ENCODE measurements at regions not wholly inside any gene's neighbourhood (a gene's known extent, or its start where the extent isn't known, plus 50 kb on each side); places are given as distances from the start of the nearest gene placed in this dataset.

GRCh38 chr3:148343416-148343815 is 354.3 kb upstream of the AGTR1 start:
- POLR2A ChIA-PET: no interaction called here

GRCh38 chr3:148344521-148344920 is 353.2 kb upstream of the AGTR1 start:
- no peak overlapping the region for H3K27ac ChIP-seq (ENCODE audit: low read depth in 1 of 2, low read length in 2 of 2)
- no peaks in the 10 kb centered on the region for H3K36me3 Mint-ChIP-seq (ENCODE audit: low read depth)
- H3K27me3 ChIP-seq (ENCODE audit: control insufficient read depth in 1 of 2, insufficient read depth in 2 of 2, low read length in 2 of 2): no peaks in the 10 kb centered on the region
- TF ChIP-seq CTCF (IDR thresholded peaks at IDR 0.05): no peak
- no peak for DNase-seq
- H3K4me1 ChIP-seq (ENCODE audit: insufficient read depth, low read length): no peaks in the 10 kb centered on the region
- H3K27me3 Mint-ChIP-seq: no peaks in the 10 kb centered on the region
- ATAC-seq (ENCODE audit: poor library complexity): no peak
- H3K4me3 Mint-ChIP-seq: no peak overlapping the region
- peaks cover 0 to 3% of the 10 kb centered on the region in 2 experiments for H3K9me3 ChIP-seq (ENCODE audit: control insufficient read depth in 1 of 2, insufficient read depth in 1 of 2, low read length in 2 of 2)
- POLR2A ChIA-PET: interaction anchor here (0.6 kb wide), 1 partner anchor 594 kb away, joined by 3 read pairs; no protein-coding TSS in a partner anchor
- CTCF ChIA-PET: no interaction called here
- no peak overlapping the region for H3K27ac Mint-ChIP-seq
- H3K36me3 ChIP-seq (ENCODE audit: insufficient read depth, low read length): no peaks in the 10 kb centered on the region
- H3K4me3 ChIP-seq (ENCODE audit: low read length): no peak overlapping the region
- H3K9me3 Mint-ChIP-seq: no peaks in the 10 kb centered on the region
- intact Hi-C loops (cut with DNase I, micrococcal nuclease): no loop called here
- H3K4me1 Mint-ChIP-seq (ENCODE audit: low read depth): no peaks in the 10 kb centered on the region

More at GRCh38 chr3:148343416-148343815, 354.3 kb upstream of the AGTR1 start:
- Histone ChIP-seq H3K4me3 (ENCODE audit: low read length) (no peak overlapping the region), H3K4me1 (ENCODE audit: insufficient read depth, low read length) (no peaks in the 10 kb centered on the region), H3K36me3 (ENCODE audit: insufficient read depth, low read length) (no peaks in the 10 kb centered on the region), H3K9me3 (ENCODE audit: control insufficient read depth in 1 of 2, insufficient read depth in 1 of 2, low read length in 2 of 2) (peaks cover 0 to 3% of the 10 kb centered on the region in 2 experiments), H3K27ac (ENCODE audit: low read depth in 1 of 2, low read length in 2 of 2) (no peak overlapping the region), H3K27me3 (ENCODE audit: control insufficient read depth in 1 of 2, insufficient read depth in 2 of 2, low read length in 2 of 2) (no peaks in the 10 kb centered on the region)
- TF ChIP-seq CTCF (IDR thresholded peaks at IDR 0.05): no peak
- Mint-ChIP-seq H3K27me3 (no peaks in the 10 kb centered on the region), H3K9me3 (peaks cover under 1% of the 10 kb centered on the region), H3K36me3 (ENCODE audit: low read depth) (no peaks in the 10 kb centered on the region), H3K27ac (no peak overlapping the region), H3K4me3 (no peak overlapping the region), H3K4me1 (ENCODE audit: low read depth) (no peaks in the 10 kb centered on the region)
- intact Hi-C loops (cut with DNase I, micrococcal nuclease): no loop called here
- ATAC-seq (ENCODE audit: poor library complexity) (no peak), DNase-seq (no peak)
- CTCF ChIA-PET: no interaction called here

- no peaks in the 10 kb centered on the region for H3K9me3 ChIP-seq (ENCODE audit: control insufficient read depth in 1 of 2, insufficient read depth in 1 of 2, low read length in 2 of 2)
- no peaks in the 10 kb centered on the region for H3K27me3 ChIP-seq (ENCODE audit: control insufficient read depth in 1 of 2, insufficient read depth in 2 of 2, low read length in 2 of 2)
- H3K4me3 Mint-ChIP-seq: no peak overlapping the region
- no peak overlapping the region for H3K27ac Mint-ChIP-seq
- no peak for DNase-seq
- H3K4me3 ChIP-seq (ENCODE audit: low read length): no peak overlapping the region
- no peak for ATAC-seq (ENCODE audit: poor library complexity)
- no peaks in the 10 kb centered on the region for H3K36me3 ChIP-seq (ENCODE audit: insufficient read depth, low read length)
- no peaks in the 10 kb centered on the region for H3K36me3 Mint-ChIP-seq (ENCODE audit: low read depth)
- no peaks in the 10 kb centered on the region for H3K27me3 Mint-ChIP-seq
- no peak overlapping the region for H3K27ac ChIP-seq (ENCODE audit: low read depth in 1 of 2, low read length in 2 of 2)
- H3K4me1 ChIP-seq (ENCODE audit: insufficient read depth, low read length): no peaks in the 10 kb centered on the region
- ChIA-PET CTCF (no interaction called here), POLR2A (no interaction called here)
- H3K4me1 Mint-ChIP-seq (ENCODE audit: low read depth): no peaks in the 10 kb centered on the region
- H3K9me3 Mint-ChIP-seq: peaks cover 9% of the 10 kb centered on the region
- intact Hi-C loops (cut with DNase I, micrococcal nuclease): no loop called here
- no peak for TF ChIP-seq CTCF (IDR thresholded peaks at IDR 0.05)
These were observed 337.7 kb upstream of the AGTR1 start for GRCh38 chr3:148360051-148360450.

Measured in CD4-positive, alpha-beta T cell (primary cell).